Right cardiac atrium (tissue), 5 donors: ENCODE measurements at regions not wholly inside any gene's neighbourhood (a gene's known extent, or its start where the extent isn't known, plus 50 kb on each side); places are given as distances from the start of the nearest gene placed in this dataset.
"Not testable (repeated sequence)": the region's sequence is repeated elsewhere in the genome, so short reads cannot be mapped to it uniquely, and the experiment has no call there.

Experiments
- ATAC-seq, 2 donors: fragments of 200-7000 bp; cut with Tn5 transposase; one replicate each; pipeline versions ENCODE4 v1.8.0 to v1.9.1; 2020; ENCODE audit warnings: moderate library complexity in 2 of 2, mild to moderate bottlenecking in 1 of 2
- DNase-seq, 3 donors: peaks; one replicate each; pipeline ENCODE4 v3.0.0-alpha.2; 2020
- H3K27ac ChIP-seq: one replicate; pipeline ENCODE4 v1.5.1; 2013; ENCODE audit warnings: mild to moderate bottlenecking, low read length, control low read depth, moderate library complexity
- H3K27me3 ChIP-seq: one replicate; pipeline ENCODE4 v1.6.1; 2013; ENCODE audit not compliant: control insufficient read depth, insufficient read depth
- H3K4me1 ChIP-seq: one replicate; pipeline ENCODE4 v1.6.1; 2013; ENCODE audit warnings: low read length; ENCODE audit not compliant: control insufficient read depth, insufficient read depth
- H3K4me3 ChIP-seq: one replicate; pipeline ENCODE4 v1.5.1; 2013; ENCODE audit warnings: low read length, control low read depth
- H3K9me3 ChIP-seq: one replicate; pipeline ENCODE4 v1.6.1; 2013; ENCODE audit warnings: low read length; ENCODE audit not compliant: control insufficient read depth
- WGBS: extraction: QIAGEN DNeasy Blood & Tissue Kit; methylation state at CpG from one replicate; pipeline ENCODE4 v1.1.7; 2013; 5-methylcytosine and 5-hydroxymethylcytosine counted together
- intact Hi-C, 4 donors: fragments of 100-400 bp; cut with DNase I; formaldehyde crosslinking; loops; one replicate each; pipeline versions ENCODE4 v1.11.0 to v1.14.0; 2022 to 2023
- donor health status: healthy with polysubstance abuse.
- donor health status: DM: no; HTN: yes; CAD: no.
- donor health status: DM: no; HTN: no; CAD: no.
- donor health status: DM: no; HTN: yes; CAD: no; lungs with severe emphysema.
- donor health status: DM: yes; HTN: yes; CAD: no.

DNA sequence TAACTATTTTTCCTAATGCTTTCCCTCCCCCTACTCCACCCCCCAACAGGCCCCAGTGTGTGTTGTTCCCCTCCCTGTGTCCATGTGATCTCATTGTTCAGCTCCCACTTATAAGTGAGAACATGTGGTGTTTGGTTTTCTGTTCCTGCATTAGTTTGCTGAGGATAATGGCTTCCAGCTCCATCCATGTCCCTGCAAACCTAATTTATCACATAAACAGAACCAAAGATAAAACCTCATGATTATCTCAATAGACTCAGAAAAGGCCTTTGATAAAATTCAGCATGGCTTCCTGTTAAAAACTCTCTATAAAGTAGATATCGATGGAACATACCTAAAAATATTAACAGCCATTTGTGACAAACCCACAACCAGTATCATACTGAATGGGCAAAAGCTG is 884.1 kb upstream of the AUTS2 start:
- intact Hi-C loops, DNase-seq, ATAC-seq, H3K4me3 ChIP-seq, H3K4me1 ChIP-seq, H3K9me3 ChIP-seq, H3K27ac ChIP-seq, H3K27me3 ChIP-seq: not testable (repeated sequence)
- WGBS: 72% methylated on average over 1 of the region's 1 CpG

DNA sequence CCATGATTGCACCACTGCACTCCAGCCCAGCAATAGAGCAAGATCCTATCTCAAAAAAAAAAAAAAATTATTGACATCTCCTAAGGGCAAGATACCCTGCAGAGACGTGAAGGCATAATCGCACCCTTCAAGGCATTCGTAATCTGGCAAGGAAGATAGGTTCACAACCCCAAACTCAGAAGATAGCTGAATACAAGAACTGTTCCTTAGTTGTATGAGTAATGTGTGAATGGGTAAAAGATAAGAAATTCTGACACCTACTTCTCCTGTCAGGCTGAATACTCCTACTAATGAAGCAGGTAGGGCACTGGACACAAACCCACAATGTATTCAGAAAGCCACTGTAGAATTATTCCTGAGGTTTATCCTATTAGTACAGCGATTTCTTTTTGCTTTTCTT is 882.4 kb upstream of the AUTS2 start:
- H3K27ac ChIP-seq: no peak overlapping the region
- no peaks in the 10 kb centered on the region for H3K4me1 ChIP-seq
- no peaks in the 10 kb centered on the region for H3K27me3 ChIP-seq
- ATAC-seq (no peak), DNase-seq (no peak)
- no peak overlapping the region for H3K4me3 ChIP-seq
- intact Hi-C loops: no loop called here
- 80% methylated on average over 4 of the region's 4 CpGs for WGBS
- no peaks in the 10 kb centered on the region for H3K9me3 ChIP-seq

DNA sequence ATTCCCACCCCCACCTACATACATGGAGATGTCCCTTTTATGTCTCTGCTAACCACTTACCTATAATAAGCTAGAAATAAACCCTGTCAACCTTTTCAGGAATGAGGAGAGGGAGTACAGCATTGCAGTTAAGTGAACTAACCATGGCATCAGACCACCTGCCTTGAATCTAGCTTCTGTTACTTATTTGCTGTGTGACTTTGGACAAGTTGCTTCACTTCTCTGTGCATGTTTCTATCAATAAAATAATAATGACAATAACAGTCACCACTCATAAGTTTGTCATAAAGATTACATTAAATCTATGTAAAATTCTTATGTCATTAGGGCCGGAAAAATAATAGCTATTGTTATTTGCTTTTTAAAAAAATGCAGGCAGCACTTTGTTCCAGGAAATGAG is 881.1 kb upstream of the AUTS2 start:
- no peaks in the 10 kb centered on the region for H3K27me3 ChIP-seq
- ATAC-seq (no peak), DNase-seq (no peak)
- H3K27ac ChIP-seq: no peak overlapping the region
- H3K9me3 ChIP-seq: no peaks in the 10 kb centered on the region
- H3K4me3 ChIP-seq: no peak overlapping the region
- no peaks in the 10 kb centered on the region for H3K4me1 ChIP-seq
- intact Hi-C loops: no loop called here
- 73% methylated on average over 1 of the region's 1 CpG for WGBS

GRCh38 chr7:68718097-68718551 is 880.2 kb upstream of the AUTS2 start:
- H3K27me3 ChIP-seq: no peaks in the 10 kb centered on the region
- peak in 1 of 2 donors; percentile 70 for ATAC-seq
- DNase-seq: no peak
- 5% methylated on average over 1 of the region's 1 CpG for WGBS
- no peak overlapping the region for H3K4me3 ChIP-seq
- intact Hi-C loops: no loop called here
- no peaks in the 10 kb centered on the region for H3K9me3 ChIP-seq
- H3K27ac ChIP-seq: no peak overlapping the region
- H3K4me1 ChIP-seq: no peaks in the 10 kb centered on the region

- DNase-seq (no peak), ATAC-seq (no peak)
- H3K9me3 ChIP-seq: no peaks in the 10 kb centered on the region
- no peaks in the 10 kb centered on the region for H3K27me3 ChIP-seq
- H3K4me1 ChIP-seq: no peaks in the 10 kb centered on the region
- no peak overlapping the region for H3K4me3 ChIP-seq
- intact Hi-C loops: loop anchor here in 1 of 4 donors (10.0 kb wide), 1 partner anchor 64 kb away; no protein-coding TSS in a partner anchor
- no peak overlapping the region for H3K27ac ChIP-seq
- 83% methylated on average over 5 of the region's 5 CpGs for WGBS
These were observed 877.6 kb upstream of the AUTS2 start for GRCh38 chr7:68720697-68721096.

GRCh38 chr7:68722044-68722443 is 876.2 kb upstream of the AUTS2 start:
- H3K4me1 ChIP-seq: no peaks in the 10 kb centered on the region
- no peak for DNase-seq
- no peak overlapping the region for H3K27ac ChIP-seq
- no peak overlapping the region for H3K4me3 ChIP-seq
- no peak for ATAC-seq
- no peaks in the 10 kb centered on the region for H3K9me3 ChIP-seq
- H3K27me3 ChIP-seq: no peaks in the 10 kb centered on the region
- intact Hi-C loops: loop anchor here in 1 of 4 donors (10.0 kb wide), 1 partner anchor 63 kb away; no protein-coding TSS in a partner anchor
- WGBS: 88% methylated on average over 1 of the region's 1 CpG

DNA sequence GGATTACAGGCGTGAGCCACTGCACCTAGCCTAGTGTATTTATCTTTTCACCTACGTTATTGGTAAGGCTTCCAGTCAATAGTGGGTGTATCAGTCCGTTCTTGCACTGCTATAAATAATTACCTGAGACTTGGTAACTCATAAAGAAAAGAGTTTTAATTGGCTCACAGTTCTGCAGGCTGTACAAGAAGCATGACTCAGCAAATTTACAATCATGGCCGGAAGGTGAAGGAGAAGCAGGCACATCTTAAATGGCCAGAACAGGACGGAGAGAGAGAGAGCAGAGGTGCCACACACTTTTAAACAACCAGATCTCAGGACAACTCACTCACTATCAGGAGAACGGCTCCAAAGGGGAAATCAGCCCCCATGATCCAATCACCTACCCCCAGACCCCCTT is 873.3 kb upstream of the AUTS2 start:
- no peak overlapping the region for H3K4me3 ChIP-seq
- 77% methylated on average over 6 of the region's 6 CpGs for WGBS
- H3K27me3 ChIP-seq: no peaks in the 10 kb centered on the region
- no peaks in the 10 kb centered on the region for H3K4me1 ChIP-seq
- no peak overlapping the region for H3K27ac ChIP-seq
- intact Hi-C loops: loop anchor here in 1 of 4 donors (10.0 kb wide), 1 partner anchor 60 kb away; no protein-coding TSS in a partner anchor
- ATAC-seq: no peak
- no peaks in the 10 kb centered on the region for H3K9me3 ChIP-seq
- DNase-seq: no peak

DNA sequence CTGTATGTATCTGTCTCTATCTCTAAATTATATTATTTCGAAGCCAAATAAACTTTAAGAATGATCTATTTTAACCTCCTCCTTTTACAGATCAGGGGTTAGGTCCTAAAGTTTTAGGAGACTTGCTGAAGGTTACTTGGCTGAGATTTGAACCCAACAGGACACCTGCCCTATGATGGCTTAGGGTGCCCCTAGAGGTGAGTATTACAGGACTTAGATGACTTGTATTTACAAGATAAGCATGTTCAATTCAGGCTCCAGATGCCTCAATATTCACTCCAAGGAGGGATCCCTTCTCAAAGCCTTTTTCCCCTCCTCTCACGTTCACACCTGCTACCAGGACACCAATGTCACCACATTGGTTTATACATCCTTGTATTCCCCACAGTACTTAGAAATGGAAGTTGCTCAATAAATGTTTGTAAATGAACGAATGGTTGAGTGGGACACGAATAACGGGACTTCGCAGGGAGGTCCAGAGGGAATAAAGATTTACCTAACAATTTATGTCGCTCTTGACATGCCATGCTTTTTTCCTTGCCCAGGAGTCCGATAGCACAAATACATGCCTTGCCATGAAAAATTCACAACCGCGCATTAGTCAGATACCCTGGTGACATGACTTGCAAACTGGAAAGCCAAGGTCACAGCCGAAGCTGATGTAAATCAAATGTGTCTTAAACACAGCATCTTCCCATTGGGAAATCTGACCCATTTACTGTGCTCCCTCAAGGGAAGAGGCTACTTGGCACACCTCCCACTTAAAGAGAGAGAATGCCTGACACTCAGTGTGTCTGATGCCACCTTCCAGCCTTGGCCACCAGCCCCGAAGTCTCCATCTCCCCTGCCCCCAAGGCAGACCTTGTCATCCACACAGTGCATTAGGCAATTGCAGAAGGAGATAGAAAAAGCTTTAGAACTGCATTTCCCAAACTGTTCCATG is 872.2 kb upstream of the AUTS2 start:
- no peaks in the 10 kb centered on the region for H3K4me1 ChIP-seq
- intact Hi-C loops: loop anchor here in 1 of 4 donors (10.0 kb wide), 1 partner anchor 59 kb away; no protein-coding TSS in a partner anchor
- H3K27ac ChIP-seq: no peak overlapping the region
- WGBS: 89% methylated on average over 12 of the region's 12 CpGs
- no peaks in the 10 kb centered on the region for H3K9me3 ChIP-seq
- no peak overlapping the region for H3K4me3 ChIP-seq
- no peaks in the 10 kb centered on the region for H3K27me3 ChIP-seq
- ATAC-seq (no peak), DNase-seq (no peak)

DNA sequence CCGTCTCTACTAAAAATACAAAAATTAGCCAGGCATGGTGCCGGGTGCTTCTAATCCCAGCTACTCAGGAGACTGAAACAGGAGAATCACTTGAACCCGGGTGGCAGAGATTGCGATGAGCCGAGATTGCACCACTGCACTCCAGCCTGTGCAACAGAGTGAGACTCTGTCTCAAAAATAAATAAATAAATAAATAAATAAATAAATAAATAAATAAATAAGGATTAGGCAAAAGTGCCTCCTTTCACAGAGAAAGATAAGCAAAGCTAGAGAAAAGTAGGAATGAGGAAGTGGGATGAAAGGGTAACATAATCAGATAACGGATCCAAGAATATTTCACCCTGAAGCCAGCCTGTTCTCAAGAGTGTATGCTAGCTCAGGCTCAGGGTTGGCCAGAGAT is 869.6 kb upstream of the AUTS2 start:
- not testable (repeated sequence) for H3K4me1 ChIP-seq, DNase-seq, H3K4me3 ChIP-seq, H3K9me3 ChIP-seq, H3K27me3 ChIP-seq, ATAC-seq, H3K27ac ChIP-seq
- intact Hi-C loops: loop anchor here in 1 of 4 donors (10.0 kb wide), 1 partner anchor 56 kb away; no protein-coding TSS in a partner anchor
- 85% methylated on average over 6 of the region's 6 CpGs for WGBS

DNA sequence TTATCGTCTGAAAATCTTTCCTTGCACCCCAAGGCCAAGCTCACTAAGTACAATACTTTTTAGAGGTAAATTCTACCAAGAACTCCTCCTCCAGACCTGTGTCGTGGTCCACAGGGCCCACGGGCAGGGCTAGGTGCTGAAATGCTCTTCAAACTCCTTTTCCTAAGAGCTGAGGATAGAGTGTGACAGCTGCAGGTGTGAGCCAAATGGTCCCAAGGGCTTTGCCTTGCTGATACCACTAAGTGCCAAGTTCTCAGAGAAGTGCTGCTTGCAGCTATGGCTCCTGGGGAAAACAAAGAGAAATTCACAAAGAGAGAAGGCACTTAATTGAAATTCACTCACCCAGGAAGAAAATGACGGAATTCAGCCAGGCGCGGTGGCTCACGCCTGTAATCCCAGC is 868.9 kb upstream of the AUTS2 start:
- no peak overlapping the region for H3K27ac ChIP-seq
- H3K27me3 ChIP-seq: no peaks in the 10 kb centered on the region
- DNase-seq: no peak
- no peak overlapping the region for H3K4me3 ChIP-seq
- intact Hi-C loops: loop anchor here in 1 of 4 donors (10.0 kb wide), 1 partner anchor 55 kb away; no protein-coding TSS in a partner anchor
- H3K4me1 ChIP-seq: no peaks in the 10 kb centered on the region
- no peaks in the 10 kb centered on the region for H3K9me3 ChIP-seq
- peak in 1 of 2 donors; percentile 73 for ATAC-seq
- 57% methylated on average over 7 of the region's 7 CpGs for WGBS

DNA sequence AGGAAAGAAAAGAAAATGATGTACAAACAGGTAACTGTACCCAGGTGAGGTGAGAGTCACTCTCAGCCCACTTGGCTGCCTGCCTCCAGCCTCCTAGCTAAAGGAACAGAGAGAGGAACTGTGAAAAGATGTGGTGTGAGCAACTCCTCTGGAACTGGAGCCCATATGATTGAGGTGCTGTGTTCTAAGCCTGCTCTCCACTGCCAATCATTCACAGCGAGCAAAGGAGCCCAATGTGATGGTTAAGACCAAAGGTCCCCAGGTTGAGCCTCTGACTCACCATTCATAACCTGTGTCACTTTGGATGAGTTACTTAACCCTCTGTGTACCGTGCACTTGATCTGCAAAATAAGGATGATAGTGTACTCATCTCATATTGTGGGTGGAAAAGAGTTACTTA is 868.1 kb upstream of the AUTS2 start:
- whole genome bisulfite sequencing: 84% methylated on average over 2 of the region's 2 CpGs
- DNase-seq (no peak), ATAC-seq (no peak)
- Histone ChIP-seq H3K27ac (no peak overlapping the region), H3K4me1 (no peaks in the 10 kb centered on the region), H3K4me3 (no peak overlapping the region), H3K27me3 (no peaks in the 10 kb centered on the region), H3K9me3 (no peaks in the 10 kb centered on the region)
- intact Hi-C loops: no loop called here
